Transverse colon (tissue), 3 donors: ENCODE measurements at regions not wholly inside any gene's neighbourhood (a gene's known extent, or its start where the extent isn't known, plus 50 kb on each side); places are given as distances from the start of the nearest gene placed in this dataset.

Source experiments
- EP300 ChIP-seq: sonication (generic); formaldehyde crosslinking; IDR thresholded peaks from one replicate; pipeline ENCODE4 v1.6.1; 2017; ENCODE audit warnings: antibody characterized with exemption, low read depth
- POLR2A ChIP-seq: fragments of 450-650 bp; IDR thresholded peaks from one replicate; pipeline ENCODE4 v1.6.1; 2016; ENCODE audit warnings: antibody characterized with exemption, mild to moderate bottlenecking, moderate library complexity
- TF ChIP-seq, protein P1 (sequence below), 5 experiments: fragments of 200-600 bp in 3 of 5; fragments of 450-650 bp in 2 of 5; sonication (generic) in 3 of 5; IDR thresholded peaks; 1 replicate in 2 of 5; 2 replicates in 3 of 5; pipeline ENCODE4 v1.5.1; 2016 to 2017; ENCODE audit warnings: antibody characterized with exemption in 5 of 5, inconsistent platforms in 3 of 5, mild to moderate bottlenecking in 2 of 5, moderate library complexity in 1 of 5

DNA sequence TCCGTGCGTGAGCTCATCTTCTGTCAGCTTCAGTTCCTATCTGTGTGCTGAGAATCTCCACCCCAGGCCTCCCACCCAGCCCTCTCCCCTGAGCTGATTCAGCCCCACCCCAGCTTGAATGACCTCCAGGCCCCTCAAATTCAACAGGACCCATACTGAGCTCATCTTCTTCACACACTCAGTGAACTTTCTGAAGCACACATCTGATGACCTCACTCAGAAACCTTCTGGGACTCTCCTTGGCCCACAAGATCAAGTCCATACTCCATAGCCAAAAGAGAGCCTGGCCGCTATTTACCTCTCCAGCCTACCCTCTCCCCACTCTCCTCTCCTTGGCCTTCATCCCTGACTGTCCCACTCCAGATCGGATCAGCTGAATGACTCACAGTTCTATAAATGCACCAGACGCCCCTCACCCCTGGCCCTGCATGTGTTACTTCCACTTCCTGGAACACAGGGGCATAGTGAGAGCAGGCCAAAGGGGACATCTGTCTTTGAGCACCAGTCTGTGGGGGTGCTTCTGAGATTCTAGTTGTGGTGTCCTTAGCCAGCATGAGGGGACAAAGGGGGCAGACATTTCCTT lies 62.5 kb downstream of the PJA1 start:
- TF ChIP-seq, protein P1, sequence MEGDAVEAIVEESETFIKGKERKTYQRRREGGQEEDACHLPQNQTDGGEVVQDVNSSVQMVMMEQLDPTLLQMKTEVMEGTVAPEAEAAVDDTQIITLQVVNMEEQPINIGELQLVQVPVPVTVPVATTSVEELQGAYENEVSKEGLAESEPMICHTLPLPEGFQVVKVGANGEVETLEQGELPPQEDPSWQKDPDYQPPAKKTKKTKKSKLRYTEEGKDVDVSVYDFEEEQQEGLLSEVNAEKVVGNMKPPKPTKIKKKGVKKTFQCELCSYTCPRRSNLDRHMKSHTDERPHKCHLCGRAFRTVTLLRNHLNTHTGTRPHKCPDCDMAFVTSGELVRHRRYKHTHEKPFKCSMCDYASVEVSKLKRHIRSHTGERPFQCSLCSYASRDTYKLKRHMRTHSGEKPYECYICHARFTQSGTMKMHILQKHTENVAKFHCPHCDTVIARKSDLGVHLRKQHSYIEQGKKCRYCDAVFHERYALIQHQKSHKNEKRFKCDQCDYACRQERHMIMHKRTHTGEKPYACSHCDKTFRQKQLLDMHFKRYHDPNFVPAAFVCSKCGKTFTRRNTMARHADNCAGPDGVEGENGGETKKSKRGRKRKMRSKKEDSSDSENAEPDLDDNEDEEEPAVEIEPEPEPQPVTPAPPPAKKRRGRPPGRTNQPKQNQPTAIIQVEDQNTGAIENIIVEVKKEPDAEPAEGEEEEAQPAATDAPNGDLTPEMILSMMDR (IDR thresholded peaks at IDR 0.05): no peak
- TF ChIP-seq POLR2A (no peak), EP300 (no peak)
